CD4-positive, alpha-beta T cell (primary cell): ENCODE measurements at regions not wholly inside any gene's neighbourhood (a gene's known extent, or its start where the extent isn't known, plus 50 kb on each side); places are given as distances from the start of the nearest gene placed in this dataset.

Experiments used
- ATAC-seq: fragments of 200-7000 bp; cut with Tn5 transposase; one replicate; pipeline ENCODE4 v1.10.0; 2022; ENCODE audit warnings: mild to moderate bottlenecking; ENCODE audit not compliant: poor library complexity
- CTCF ChIA-PET: fragments of 350-600 bp; sonication (Branson Sonifier 250); formaldehyde crosslinking; loops from one replicate; lab custom pipeline; 2021; ENCODE audit warnings: antibody characterized with exemption, inconsistent platforms; lab: Charles Lee
- POLR2A ChIA-PET: fragments of 350-600 bp; sonication (Branson Sonifier 250); formaldehyde crosslinking; loops from one replicate; lab custom pipeline; 2021; ENCODE audit warnings: antibody characterized with exemption, inconsistent platforms; lab: Charles Lee
- DNase-seq, 14 experiments: peaks; one replicate each; pipeline ENCODE4 v3.0.0-alpha.2; 2013 to 2020; ENCODE audit warnings: mixed read lengths in 2 of 14
- H3K27ac ChIP-seq, 2 donors: one replicate each; pipeline versions ENCODE4 v1.5.1 to v1.7.0; 2013; ENCODE audit warnings: low read length in 2 of 2, low read depth in 1 of 2, mild to moderate bottlenecking in 1 of 2
- H3K27me3 ChIP-seq, 2 experiments: 1 replicate in 1 of 2; 2 replicates in 1 of 2; pipeline versions ENCODE4 v1.6.1 to v1.7.0; 2013; ENCODE audit warnings: low read length in 2 of 2, control low read depth in 1 of 2, mild to moderate bottlenecking in 1 of 2, moderate library complexity in 1 of 2; ENCODE audit not compliant: insufficient read depth in 2 of 2, control insufficient read depth in 1 of 2
- H3K36me3 ChIP-seq: one replicate; pipeline ENCODE4 v1.6.1; 2013; ENCODE audit warnings: low read length, control low read depth; ENCODE audit not compliant: insufficient read depth
- H3K4me1 ChIP-seq: one replicate; pipeline ENCODE4 v1.6.1; 2013; ENCODE audit warnings: low read length, control low read depth; ENCODE audit not compliant: insufficient read depth
- H3K4me3 ChIP-seq: one replicate; pipeline ENCODE4 v1.5.1; 2013; ENCODE audit warnings: mild to moderate bottlenecking, low read length, moderate library complexity
- H3K9me3 ChIP-seq, 2 experiments: 1 replicate in 1 of 2; 2 replicates in 1 of 2; pipeline versions ENCODE4 v1.6.1 to v1.7.0; 2013; ENCODE audit warnings: low read length in 2 of 2, mild to moderate bottlenecking in 2 of 2, control low read depth in 1 of 2, moderate library complexity in 1 of 2; ENCODE audit not compliant: control insufficient read depth in 1 of 2, insufficient read depth in 1 of 2
- H3K27ac Mint-ChIP-seq: one replicate; pipeline ENCODE4 v1.8.0; 2020; ENCODE audit warnings: mixed read lengths
- H3K27me3 Mint-ChIP-seq: one replicate; pipeline ENCODE4 v1.8.0; 2021; ENCODE audit warnings: mixed read lengths
- H3K36me3 Mint-ChIP-seq: one replicate; pipeline ENCODE4 v1.8.0; 2021; ENCODE audit warnings: low read depth, mixed read lengths
- H3K4me1 Mint-ChIP-seq: one replicate; pipeline ENCODE4 v1.8.0; 2021; ENCODE audit warnings: low read depth, mixed read lengths
- H3K4me3 Mint-ChIP-seq: one replicate; pipeline ENCODE4 v1.8.0; 2020; ENCODE audit warnings: mild to moderate bottlenecking, mixed read lengths
- H3K9me3 Mint-ChIP-seq: one replicate; pipeline ENCODE4 v1.8.0; 2020; ENCODE audit warnings: mixed read lengths
- CTCF ChIP-seq: fragments of 200-600 bp; IDR thresholded peaks from one replicate; pipeline ENCODE4 v1.8.0; 2022; ENCODE audit warnings: antibody characterized with exemption, mild to moderate bottlenecking
- intact Hi-C, 2 experiments: fragments of 100-400 bp; cut with DNase I in 1 of 2; cut with micrococcal nuclease in 1 of 2; formaldehyde crosslinking; loops; one replicate each; pipeline versions ENCODE4 v1.15.1 to v1.9.0; 2023 to 2025; cut with DNase I, micrococcal nuclease

GRCh38 chr10:120761951-120762350, 89.2 kb upstream of the WDR11 start:
- Histone ChIP-seq H3K4me1 (no peaks in the 10 kb centered on the region), H3K9me3 (no peaks in the 10 kb centered on the region), H3K4me3 (no peak overlapping the region), H3K27ac (no peak overlapping the region), H3K36me3 (no peaks in the 10 kb centered on the region), H3K27me3 (no peaks in the 10 kb centered on the region)
- Mint-ChIP-seq H3K27me3 (peaks cover 15% of the 10 kb centered on the region), H3K9me3 (no peaks in the 10 kb centered on the region), H3K4me3 (no peak overlapping the region), H3K36me3 (no peaks in the 10 kb centered on the region), H3K4me1 (no peaks in the 10 kb centered on the region), H3K27ac (no peak overlapping the region)
- intact Hi-C loops, result no loop called here
- no peak for ATAC-seq
- no peak for DNase-seq
- POLR2A ChIA-PET, result no interaction called here
- CTCF ChIA-PET, result no interaction called here
- no peak for TF ChIP-seq CTCF

- no peak overlapping the region for H3K4me3 Mint-ChIP-seq
- no peak for TF ChIP-seq CTCF
- DNase-seq (no peak), ATAC-seq (no peak)
- Histone ChIP-seq H3K9me3 (no peaks in the 10 kb centered on the region), H3K36me3 (no peaks in the 10 kb centered on the region), H3K4me1 (no peaks in the 10 kb centered on the region), H3K27ac (no peak overlapping the region), H3K4me3 (no peak overlapping the region), H3K27me3 (no peaks in the 10 kb centered on the region)
- no peaks in the 10 kb centered on the region for H3K9me3 Mint-ChIP-seq
- H3K4me1 Mint-ChIP-seq, result no peaks in the 10 kb centered on the region
- POLR2A ChIA-PET, result no interaction called here
- H3K36me3 Mint-ChIP-seq, result no peaks in the 10 kb centered on the region
- H3K27me3 Mint-ChIP-seq, result peaks cover 16% of the 10 kb centered on the region
- CTCF ChIA-PET, result no interaction called here
- no peak overlapping the region for H3K27ac Mint-ChIP-seq
- intact Hi-C loops, result no loop called here
These were observed 85.8 kb upstream of the WDR11 start for GRCh38 chr10:120765226-120765803.

- Histone ChIP-seq H3K36me3 (no peaks in the 10 kb centered on the region), H3K27me3 (no peaks in the 10 kb centered on the region), H3K4me3 (no peak overlapping the region), H3K27ac (no peak overlapping the region), H3K4me1 (no peaks in the 10 kb centered on the region), H3K9me3 (no peaks in the 10 kb centered on the region)
- no peak for DNase-seq
- Mint-ChIP-seq H3K4me3 (no peak overlapping the region), H3K27me3 (peaks cover 22% of the 10 kb centered on the region), H3K9me3 (no peaks in the 10 kb centered on the region), H3K36me3 (no peaks in the 10 kb centered on the region), H3K27ac (no peak overlapping the region), H3K4me1 (no peaks in the 10 kb centered on the region)
- ATAC-seq, result no peak
- intact Hi-C loops, result no loop called here
- POLR2A ChIA-PET, result no interaction called here
- no peak for TF ChIP-seq CTCF
- CTCF ChIA-PET, result no interaction called here
These were observed 82.9 kb upstream of the WDR11 start for GRCh38 chr10:120768227-120768626.
